Aorta (tissue), 5 donors: ENCODE measurements at regions not wholly inside any gene's neighbourhood (a gene's known extent, or its start where the extent isn't known, plus 50 kb on each side); places are given as distances from the start of the nearest gene placed in this dataset.

Experiments
- ATAC-seq: fragments of 200-7000 bp; cut with Tn5 transposase; one replicate; pipeline ENCODE4 v1.9.1; 2022; ENCODE audit warnings: moderate library complexity; ENCODE audit not compliant: low FRiP score
- DNase-seq, 2 donors: peaks; one replicate each; pipeline ENCODE4 v3.0.0-alpha.2; 2020
- H3K27ac ChIP-seq, 2 donors: one replicate each; pipeline ENCODE4 v1.5.1; 2013; ENCODE audit warnings: low read length in 2 of 2, mild to moderate bottlenecking in 2 of 2, moderate library complexity in 2 of 2, control low read depth in 1 of 2, inconsistent platforms in 1 of 2, low read depth in 1 of 2
- H3K27me3 ChIP-seq, 2 donors: one replicate each; pipeline ENCODE4 v1.6.1; 2013; ENCODE audit warnings: control low read depth in 1 of 2, low read length in 1 of 2, mild to moderate bottlenecking in 1 of 2, moderate library complexity in 1 of 2; ENCODE audit not compliant: insufficient read depth in 2 of 2, control insufficient read depth in 1 of 2
- H3K36me3 ChIP-seq, 2 donors: one replicate each; pipeline ENCODE4 v1.6.1; 2013; ENCODE audit warnings: control low read depth in 1 of 2, low read length in 1 of 2, mild to moderate bottlenecking in 1 of 2; ENCODE audit not compliant: insufficient read depth in 2 of 2, control insufficient read depth in 1 of 2
- H3K4me1 ChIP-seq, 2 donors: one replicate each; pipeline ENCODE4 v1.6.1; 2013; ENCODE audit warnings: low read length in 2 of 2, control low read depth in 1 of 2, mild to moderate bottlenecking in 1 of 2, moderate library complexity in 1 of 2; ENCODE audit not compliant: insufficient read depth in 2 of 2, control insufficient read depth in 1 of 2
- H3K4me3 ChIP-seq, 2 donors: one replicate each; pipeline ENCODE4 v1.5.1; 2013; ENCODE audit warnings: low read length in 2 of 2, control low read depth in 1 of 2, mild to moderate bottlenecking in 1 of 2
- H3K9me3 ChIP-seq: one replicate; pipeline ENCODE4 v1.6.1; 2013; ENCODE audit warnings: mild to moderate bottlenecking, low read length; ENCODE audit not compliant: control insufficient read depth
- WGBS, 2 donors: extraction: QIAGEN DNeasy Blood & Tissue Kit; methylation state at CpG; one replicate each; pipeline ENCODE4 v1.1.7; 2013; 5-methylcytosine and 5-hydroxymethylcytosine counted together
- intact Hi-C, 2 donors: fragments of 100-400 bp; cut with DNase I; formaldehyde crosslinking; loops; one replicate each; pipeline versions ENCODE4 v1.14.2 to v1.15.0; 2022
- donor health status: healthy with polysubstance abuse.
- donor health status: Bipolar disorder and iron deficiency.
- donor health status: DM: no; HTN: no; CAD: no.
- donor health status: DM: no; HTN: no; CAD: no.
- donor health status: DM: yes; HTN: yes; CAD: no.

DNA sequence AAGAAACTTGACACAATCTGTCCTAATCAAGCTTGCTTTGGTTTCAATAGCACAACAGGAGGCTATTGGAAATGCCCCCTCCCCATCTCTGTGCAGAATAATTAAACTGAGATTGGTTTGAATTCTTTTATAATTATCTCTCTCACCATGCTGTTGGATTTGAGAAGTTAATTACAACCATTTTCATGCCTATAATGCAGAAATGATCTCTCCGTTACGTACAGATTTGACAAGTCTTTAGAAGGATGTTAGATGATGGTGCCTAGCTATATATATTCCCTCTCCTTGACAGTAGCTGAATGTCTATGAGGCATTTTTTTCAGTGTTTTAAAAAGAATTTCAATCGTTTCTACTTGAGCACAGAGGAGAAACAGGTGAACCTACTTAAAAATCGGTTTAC, 488.4 kb upstream of the TECRL start:
- H3K9me3 ChIP-seq: no peaks in the 10 kb centered on the region
- H3K4me3 ChIP-seq: no peak overlapping the region
- H3K36me3 ChIP-seq: no peaks in the 10 kb centered on the region
- no peaks in the 10 kb centered on the region for H3K27me3 ChIP-seq
- DNase-seq (no peak), ATAC-seq (no peak)
- WGBS, 2 donors: 74 to 81% methylated on average over 4 of the region's 4 CpGs
- no peaks in the 10 kb centered on the region for H3K4me1 ChIP-seq
- intact Hi-C loops: no loop called here
- H3K27ac ChIP-seq: no peak overlapping the region

DNA sequence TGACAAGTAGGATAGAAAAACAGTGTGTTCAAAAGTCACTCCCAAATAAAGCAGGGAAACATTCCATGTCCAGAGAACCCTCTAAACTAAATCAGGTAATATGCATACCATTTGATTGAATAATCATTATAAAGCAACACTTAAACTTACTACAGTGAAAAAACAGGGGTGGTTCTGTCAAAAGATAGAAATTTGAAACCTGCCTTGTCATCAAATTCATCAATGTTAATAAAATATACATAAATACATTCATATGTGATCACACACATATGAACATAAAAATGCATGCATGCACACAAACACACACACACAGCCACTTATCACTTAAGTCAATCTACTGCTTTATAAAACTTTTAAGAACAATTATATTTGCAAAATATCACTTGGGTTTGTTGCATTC, 485.8 kb upstream of the TECRL start:
- H3K9me3 ChIP-seq: no peaks in the 10 kb centered on the region
- no peaks in the 10 kb centered on the region for H3K36me3 ChIP-seq
- no peak overlapping the region for H3K4me3 ChIP-seq
- no peaks in the 10 kb centered on the region for H3K4me1 ChIP-seq
- no peak overlapping the region for H3K27ac ChIP-seq
- DNase-seq (no peak), ATAC-seq (no peak)
- no peaks in the 10 kb centered on the region for H3K27me3 ChIP-seq
- intact Hi-C loops: no loop called here

DNA sequence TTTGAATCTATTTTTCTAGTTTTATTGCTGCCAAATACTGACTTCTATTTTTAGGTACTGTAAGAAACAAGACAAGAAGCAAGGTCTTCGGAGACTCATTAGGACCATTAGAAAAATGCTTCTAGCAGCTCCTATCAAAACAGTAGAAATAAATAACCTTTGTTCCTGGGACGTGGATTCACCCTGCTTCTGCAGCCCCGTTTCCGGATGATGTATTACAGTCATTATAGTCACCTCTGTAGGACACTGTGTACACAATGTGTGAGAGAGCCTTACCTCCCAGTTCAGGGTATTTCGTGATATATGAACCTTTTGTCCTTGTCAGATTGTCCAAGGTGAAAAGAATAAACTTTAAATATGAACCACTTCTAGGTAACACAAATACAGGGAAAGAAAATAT, 484.0 kb upstream of the TECRL start:
- WGBS, 2 donors: 11 to 21% methylated on average over 5 of the region's 5 CpGs
- no peak for ATAC-seq
- H3K27ac ChIP-seq: no peak overlapping the region
- H3K4me1 ChIP-seq: no peaks in the 10 kb centered on the region
- no peaks in the 10 kb centered on the region for H3K27me3 ChIP-seq
- intact Hi-C loops: no loop called here
- H3K9me3 ChIP-seq: no peaks in the 10 kb centered on the region
- DNase-seq: no peak
- H3K36me3 ChIP-seq: no peaks in the 10 kb centered on the region
- H3K4me3 ChIP-seq: no peak overlapping the region

DNA sequence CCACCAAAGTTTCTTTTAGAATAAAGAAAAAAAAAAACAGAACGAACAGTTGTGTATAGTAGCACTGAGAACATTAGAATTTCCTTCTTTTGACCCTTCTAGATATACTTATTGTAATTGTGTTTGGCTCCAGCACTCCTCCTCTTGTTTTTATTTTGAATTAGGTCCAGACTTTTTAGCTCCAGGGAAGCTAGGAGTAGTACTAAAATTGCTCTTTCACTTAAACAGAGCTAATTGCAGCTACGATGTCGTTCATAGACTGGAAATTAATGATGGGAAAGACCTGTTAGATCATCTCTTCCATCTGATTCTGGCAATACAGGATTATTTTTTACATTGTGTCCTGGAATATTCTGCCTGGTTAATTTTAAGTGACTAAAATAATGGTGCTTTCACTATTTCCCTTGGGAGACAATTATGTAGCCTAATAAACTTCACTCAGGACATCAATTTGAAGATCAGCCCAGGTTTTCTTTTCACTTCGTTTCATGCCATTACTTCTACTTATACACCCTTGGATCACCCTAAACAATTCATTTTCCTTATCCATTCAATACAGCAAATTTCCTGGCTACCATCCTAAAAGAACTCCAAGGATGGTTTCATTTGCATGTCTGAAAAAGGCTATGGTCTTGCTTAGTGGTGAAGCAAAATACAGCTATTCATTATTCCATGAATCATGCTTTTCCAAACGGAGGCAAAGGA, 480.8 kb upstream of the TECRL start:
- Histone ChIP-seq H3K4me1 (no peaks in the 10 kb centered on the region), H3K9me3 (no peaks in the 10 kb centered on the region), H3K27me3 (no peaks in the 10 kb centered on the region), H3K36me3 (no peaks in the 10 kb centered on the region), H3K4me3 (no peak overlapping the region), H3K27ac (no peak overlapping the region)
- WGBS, 2 donors: 29 to 32% methylated on average over 5 of the region's 5 CpGs
- ATAC-seq (no peak), DNase-seq (no peak)
- intact Hi-C loops: no loop called here

- Histone ChIP-seq H3K4me3 (no peak overlapping the region), H3K9me3 (no peaks in the 10 kb centered on the region), H3K4me1 (no peaks in the 10 kb centered on the region), H3K27ac (no peak overlapping the region), H3K36me3 (no peaks in the 10 kb centered on the region), H3K27me3 (no peaks in the 10 kb centered on the region)
- intact Hi-C loops: no loop called here
- DNase-seq (no peak), ATAC-seq (no peak)
- 82 to 83% methylated on average over 5 of the region's 5 CpGs for WGBS, 2 donors
Measured at GRCh38 chr4:64883087-64883807, 474.0 kb upstream of the TECRL start.

DNA sequence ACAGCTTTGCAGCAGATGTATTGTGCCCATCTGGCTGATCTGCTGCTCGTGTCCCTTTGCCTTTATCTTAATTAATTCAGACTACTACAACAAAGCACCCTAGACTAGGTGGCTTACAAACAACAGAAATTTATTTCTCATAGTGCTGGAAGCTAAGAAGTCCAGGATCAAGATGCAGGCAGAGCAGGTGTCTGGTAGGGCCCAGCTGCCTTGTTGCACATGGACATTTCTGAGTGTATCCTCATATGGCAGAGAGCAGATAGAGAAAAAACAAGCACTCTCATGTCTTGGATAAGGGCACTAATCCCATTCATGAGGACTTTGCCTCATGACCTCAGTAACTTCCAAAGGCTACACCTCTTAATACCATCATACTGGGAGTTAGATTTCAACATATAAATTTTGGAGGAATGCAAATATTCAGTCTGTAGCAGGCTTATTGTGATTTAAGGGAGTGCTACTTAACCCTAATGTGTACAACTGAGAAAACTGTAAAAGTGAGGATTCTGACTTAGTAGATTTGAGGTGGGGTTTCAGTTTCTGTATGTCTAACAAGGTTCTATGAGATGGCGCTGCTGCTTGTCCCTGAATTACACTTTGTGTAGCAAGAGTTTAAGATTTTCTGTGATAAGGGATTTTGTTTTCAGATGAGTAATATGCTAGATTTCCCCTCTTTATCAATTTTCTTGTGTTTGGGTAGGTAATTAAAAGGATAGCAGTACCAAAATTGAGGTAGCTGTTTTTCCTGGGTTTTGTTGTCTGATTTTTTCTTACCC, 473.2 kb upstream of the TECRL start:
- ATAC-seq (no peak), DNase-seq (no peak)
- Histone ChIP-seq H3K27me3 (no peaks in the 10 kb centered on the region), H3K4me1 (no peaks in the 10 kb centered on the region), H3K9me3 (no peaks in the 10 kb centered on the region), H3K27ac (no peak overlapping the region), H3K36me3 (no peaks in the 10 kb centered on the region), H3K4me3 (no peak overlapping the region)
- 72 to 80% methylated on average over 2 of the region's 2 CpGs for WGBS, 2 donors
- intact Hi-C loops: no loop called here

- no peak for ATAC-seq
- peak in 1 of 2 donors; percentile 34 for DNase-seq
- Histone ChIP-seq H3K27ac (no peak overlapping the region), H3K9me3 (no peaks in the 10 kb centered on the region), H3K4me3 (no peak overlapping the region), H3K36me3 (no peaks in the 10 kb centered on the region), H3K27me3 (no peaks in the 10 kb centered on the region), H3K4me1 (no peaks in the 10 kb centered on the region)
- intact Hi-C loops: no loop called here
- WGBS, 2 donors: 93 to 96% methylated on average over 12 of the region's 12 CpGs
Measured at GRCh38 chr4:64880557-64880956, 471.3 kb upstream of the TECRL start.

- Histone ChIP-seq H3K27ac (no peak overlapping the region), H3K4me1 (no peaks in the 10 kb centered on the region), H3K4me3 (no peak overlapping the region), H3K36me3 (no peaks in the 10 kb centered on the region), H3K27me3 (no peaks in the 10 kb centered on the region), H3K9me3 (no peaks in the 10 kb centered on the region)
- ATAC-seq (no peak), DNase-seq (no peak)
- intact Hi-C loops: no loop called here
- WGBS, 2 donors: 72 to 74% methylated on average over 3 of the region's 3 CpGs
Measured at GRCh38 chr4:64876021-64876420, 466.8 kb upstream of the TECRL start.

GRCh38 chr4:64870558-64870957, 461.3 kb upstream of the TECRL start:
- Histone ChIP-seq H3K4me3 (no peak overlapping the region), H3K27ac (no peak overlapping the region), H3K9me3 (no peaks in the 10 kb centered on the region), H3K27me3 (no peaks in the 10 kb centered on the region), H3K4me1 (no peaks in the 10 kb centered on the region), H3K36me3 (no peaks in the 10 kb centered on the region)
- intact Hi-C loops: no loop called here
- no peak for DNase-seq
- ATAC-seq: no peak
- WGBS, 2 donors: 50 to 57% methylated on average over 4 of the region's 4 CpGs
